ENCODE measurements at regions not wholly inside any gene's neighbourhood (a gene's known extent, or its start where the extent isn't known, plus 50 kb on each side); places are given as distances from the start of the nearest gene placed in this dataset.

DNA sequence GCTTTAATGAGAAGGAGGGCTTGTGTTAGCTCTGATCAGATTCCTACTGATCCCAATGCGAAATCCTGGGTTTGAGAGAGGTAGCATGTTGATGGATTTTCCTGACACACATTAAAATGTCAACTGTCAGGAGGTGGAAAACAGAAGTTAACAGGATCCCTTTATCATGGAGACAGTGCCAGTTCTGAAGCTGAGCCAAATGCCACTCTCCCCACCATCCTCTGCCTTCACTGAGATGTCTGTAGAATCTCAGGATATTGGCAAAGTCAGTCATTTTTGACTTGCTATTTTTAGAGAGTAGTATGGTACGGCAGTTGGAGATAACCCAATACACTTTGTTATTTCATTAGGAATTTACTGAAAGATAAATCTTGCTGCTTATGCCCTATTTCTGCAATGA, 1816.2 kb upstream of the FLRT2 start:
- TF ChIP-seq, protein P1, sequence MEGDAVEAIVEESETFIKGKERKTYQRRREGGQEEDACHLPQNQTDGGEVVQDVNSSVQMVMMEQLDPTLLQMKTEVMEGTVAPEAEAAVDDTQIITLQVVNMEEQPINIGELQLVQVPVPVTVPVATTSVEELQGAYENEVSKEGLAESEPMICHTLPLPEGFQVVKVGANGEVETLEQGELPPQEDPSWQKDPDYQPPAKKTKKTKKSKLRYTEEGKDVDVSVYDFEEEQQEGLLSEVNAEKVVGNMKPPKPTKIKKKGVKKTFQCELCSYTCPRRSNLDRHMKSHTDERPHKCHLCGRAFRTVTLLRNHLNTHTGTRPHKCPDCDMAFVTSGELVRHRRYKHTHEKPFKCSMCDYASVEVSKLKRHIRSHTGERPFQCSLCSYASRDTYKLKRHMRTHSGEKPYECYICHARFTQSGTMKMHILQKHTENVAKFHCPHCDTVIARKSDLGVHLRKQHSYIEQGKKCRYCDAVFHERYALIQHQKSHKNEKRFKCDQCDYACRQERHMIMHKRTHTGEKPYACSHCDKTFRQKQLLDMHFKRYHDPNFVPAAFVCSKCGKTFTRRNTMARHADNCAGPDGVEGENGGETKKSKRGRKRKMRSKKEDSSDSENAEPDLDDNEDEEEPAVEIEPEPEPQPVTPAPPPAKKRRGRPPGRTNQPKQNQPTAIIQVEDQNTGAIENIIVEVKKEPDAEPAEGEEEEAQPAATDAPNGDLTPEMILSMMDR (conservative IDR thresholded peaks at IDR 0.05; ENCODE audit: low read length): no peak
- TF ChIP-seq EZH2phosphoT487 (IDR thresholded peaks at IDR 0.05; ENCODE audit: borderline replicate concordance, low read depth, low read length): no peak

Data from OCI-LY7 (cell line).